ENCODE measurements at regions not wholly inside any gene's neighbourhood (a gene's known extent, or its start where the extent isn't known, plus 50 kb on each side); places are given as distances from the start of the nearest gene placed in this dataset.

- ChIA-PET CTCF (no interaction called here), POLR2A (no interaction called here)
- H3K4me1 ChIP-seq (ENCODE audit: control insufficient read depth, insufficient read depth, low read length), result no peaks in the 10 kb centered on the region
- no peak for ATAC-seq
- H3K27me3 ChIP-seq (ENCODE audit: control insufficient read depth, insufficient read depth, low read length), result no peaks in the 10 kb centered on the region
- H3K4me3 ChIP-seq (ENCODE audit: low read depth in 2 of 2, low read length in 2 of 2), result no peak overlapping the region
- DNase-seq (ENCODE audit: low read depth, low spot score), result no peak
- BruUV-seq (replicated peaks), result no TSS peak
- H3K36me3 ChIP-seq (ENCODE audit: control insufficient read depth, insufficient read depth, low read length), result no peaks in the 10 kb centered on the region
- in situ Hi-C loops (cut with HindIII; ENCODE audit: low pct_unique_long_range_greater_than_20kb, low sequenced_read_pairs) (no loop called here), intact Hi-C loops (cut with micrococcal nuclease; ENCODE audit: unreplicated experiment) (no loop called here)
- no peak for TF ChIP-seq CTCF (IDR thresholded peaks at IDR 0.05)
- TF ChIP-seq REST (IDR thresholded peaks at IDR 0.05; ENCODE audit: insufficient read depth in 1 of 2, low read depth in 2 of 2, low read length in 1 of 2), result no peak
- no peak for TF ChIP-seq TCF7L2 (IDR thresholded peaks at IDR 0.05; ENCODE audit: low read depth, low read length)
- TF ChIP-seq POLR2AphosphoS5 (IDR thresholded peaks at IDR 0.05; ENCODE audit: low read depth, low read length), result no peak
- TF ChIP-seq SIN3A (IDR thresholded peaks at IDR 0.05; ENCODE audit: borderline replicate concordance, insufficient read depth, low read depth, low read length), result no peak
- H3K27ac ChIP-seq (ENCODE audit: low read length), result no peak overlapping the region
- H3K9me3 ChIP-seq (ENCODE audit: control insufficient read depth, insufficient read depth, low read depth, low read length), result no peaks in the 10 kb centered on the region
These were observed 423.3 kb upstream of the MAF start for GRCh38 chr16:80023865-80024264.

DNA sequence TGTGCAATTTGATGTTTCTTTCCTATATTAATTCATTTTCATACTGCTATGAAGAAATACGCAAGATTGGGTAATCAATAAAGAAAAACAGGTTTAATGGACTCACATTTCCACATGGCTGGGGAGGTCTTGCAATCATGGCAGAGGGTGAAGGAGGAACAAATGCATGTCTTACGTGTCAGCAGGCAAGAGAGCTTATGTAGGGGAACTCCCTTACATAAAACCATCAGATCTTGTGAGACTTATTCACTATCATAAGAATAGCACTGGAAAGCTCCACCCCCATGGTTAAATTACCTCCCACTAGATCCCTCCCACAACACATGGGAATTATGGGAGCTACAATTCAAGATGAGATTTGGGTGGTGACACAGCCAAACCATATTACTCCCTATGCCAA is 418.9 kb upstream of the MAF start:
- in situ Hi-C loops (cut with HindIII; ENCODE audit: low pct_unique_long_range_greater_than_20kb, low sequenced_read_pairs), result no loop called here
- TF ChIP-seq POLR2AphosphoS5 (IDR thresholded peaks at IDR 0.05; ENCODE audit: low read depth, low read length) (no peak), REST (IDR thresholded peaks at IDR 0.05; ENCODE audit: insufficient read depth in 1 of 2, low read depth in 2 of 2, low read length in 1 of 2) (no peak), TCF7L2 (IDR thresholded peaks at IDR 0.05; ENCODE audit: low read depth, low read length) (no peak), SIN3A (IDR thresholded peaks at IDR 0.05; ENCODE audit: borderline replicate concordance, insufficient read depth, low read depth, low read length) (no peak), CTCF (IDR thresholded peaks at IDR 0.05) (no peak)
- no peaks in the 10 kb centered on the region; the same call in 1 of the 2 replicates for H3K36me3 ChIP-seq (ENCODE audit: control insufficient read depth, insufficient read depth, low read length)
- intact Hi-C loops (cut with micrococcal nuclease; ENCODE audit: unreplicated experiment), result no loop called here
- BruUV-seq (replicated peaks), result no TSS peak
- H3K4me3 ChIP-seq (ENCODE audit: low read depth in 2 of 2, low read length in 2 of 2), result no peak overlapping the region
- DNase-seq (ENCODE audit: low read depth, low spot score) (no peak), ATAC-seq (no peak)
- H3K27me3 ChIP-seq (ENCODE audit: control insufficient read depth, insufficient read depth, low read length), result no peaks in the 10 kb centered on the region
- H3K4me1 ChIP-seq (ENCODE audit: control insufficient read depth, insufficient read depth, low read length), result no peaks in the 10 kb centered on the region
- ChIA-PET POLR2A (no interaction called here), CTCF (interaction anchor here (0.6 kb wide), 1 partner anchor 1348 kb away, joined by 3 read pairs; no protein-coding TSS in a partner anchor)
- no peak overlapping the region for H3K27ac ChIP-seq (ENCODE audit: low read length)
- H3K9me3 ChIP-seq (ENCODE audit: control insufficient read depth, insufficient read depth, low read depth, low read length), result no peaks in the 10 kb centered on the region
